Renal cortex interstitium (tissue), 11 donors: ENCODE measurements at regions not wholly inside any gene's neighbourhood (a gene's known extent, or its start where the extent isn't known, plus 50 kb on each side); places are given as distances from the start of the nearest gene placed in this dataset.

ENCODE experiments used
- DNase-seq, 11 donors: peaks; one replicate each; pipeline ENCODE4 v3.0.0-alpha.2; 2013; ENCODE audit warnings: low read depth in 9 of 11, low spot score in 4 of 11; ENCODE audit errors: extremely low read depth in 1 of 11

DNA sequence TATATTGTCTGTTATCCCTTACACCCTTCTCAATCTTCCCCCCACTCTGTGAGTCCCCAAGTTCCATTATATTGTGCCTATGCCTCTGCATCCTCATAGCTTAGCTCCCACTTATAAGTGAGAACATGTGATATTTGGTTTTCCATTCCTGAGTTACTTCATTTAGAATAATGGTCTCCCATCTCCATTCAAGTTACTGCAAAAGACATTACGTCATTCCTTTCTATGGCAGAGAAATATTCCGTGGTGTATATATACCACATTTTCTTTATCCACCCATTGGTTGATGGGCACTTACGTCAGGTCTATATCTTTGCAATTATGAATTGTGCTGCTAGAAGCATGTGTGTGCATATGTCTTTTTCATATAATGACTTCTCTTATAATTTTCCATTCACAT lies 54.8 kb upstream of the SGCD start:
- no peak for DNase-seq

DNA sequence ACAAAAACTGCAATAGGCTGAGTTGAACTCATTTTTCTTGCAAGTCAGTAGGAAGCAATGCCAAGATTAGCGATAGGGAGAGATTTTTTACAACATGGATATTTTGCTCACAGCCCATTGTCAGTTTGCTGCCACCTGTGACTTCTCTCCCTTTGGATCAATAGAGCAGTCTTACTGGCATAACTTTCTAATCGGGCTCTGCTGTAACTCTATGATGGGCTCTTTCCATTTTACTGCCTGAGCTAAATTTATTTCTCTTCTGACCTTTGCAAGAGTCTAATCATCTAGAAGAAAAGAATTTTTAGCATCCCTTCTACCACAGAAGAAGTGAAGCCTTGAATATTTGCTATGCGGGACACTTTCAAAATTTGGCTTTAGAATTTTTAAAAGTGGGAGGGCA lies 53.6 kb upstream of the SGCD start:
- no peak for DNase-seq

DNA sequence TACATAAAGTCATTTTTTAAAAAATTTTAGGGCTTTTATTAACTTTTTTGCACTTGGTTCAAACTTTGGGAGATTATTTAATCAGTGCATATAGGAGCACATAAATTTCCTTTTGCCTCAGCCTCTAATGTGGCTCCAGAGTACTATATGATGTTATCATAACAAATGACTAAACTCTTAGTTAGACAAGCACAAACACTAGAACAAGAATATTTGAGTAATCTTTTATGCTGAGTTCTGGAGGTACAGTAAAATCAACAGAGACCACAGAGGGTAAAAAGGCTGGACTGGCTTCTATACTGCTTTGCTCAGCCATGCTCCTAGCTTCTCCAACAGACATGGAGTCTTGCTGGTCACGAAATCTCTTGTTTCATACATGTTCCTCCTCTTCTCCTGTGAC lies 52.5 kb upstream of the SGCD start:
- DNase-seq = no peak
